AG10803 (cell line): ENCODE measurements at regions not wholly inside any gene's neighbourhood (a gene's known extent, or its start where the extent isn't known, plus 50 kb on each side); places are given as distances from the start of the nearest gene placed in this dataset.

ENCODE experiments used
- DNase-seq: peaks from one replicate; pipeline ENCODE4 v3.0.0; 2010; ENCODE audit warnings: low read depth
- H3K4me3 ChIP-seq: 2 replicates; pipeline ENCODE4 v1.5.1; 2011; ENCODE audit warnings: mild to moderate bottlenecking, low read length, control low read depth
- CTCF ChIP-seq: conservative IDR thresholded peaks from 2 replicates; pipeline ENCODE4 v1.5.1; 2011; ENCODE audit warnings: mild to moderate bottlenecking, low read length, control low read depth, inconsistent platforms

GRCh38 chr7:10079572-10079971 lies 894.1 kb upstream of the PHF14 start:
- no peak for DNase-seq
- no peak overlapping the region for H3K4me3 ChIP-seq
- TF ChIP-seq CTCF: no peak

- no peak for TF ChIP-seq CTCF
- DNase-seq: no peak
These were observed 890.8 kb upstream of the PHF14 start for GRCh38 chr7:10082896-10083295.

GRCh38 chr7:10083766-10084165 lies 889.9 kb upstream of the PHF14 start:
- no peak overlapping the region for H3K4me3 ChIP-seq
- TF ChIP-seq CTCF: no peak
- DNase-seq: no peak

More at GRCh38 chr7:10082896-10083295, 890.8 kb upstream of the PHF14 start:
- H3K4me3 ChIP-seq: no peak overlapping the region

GRCh38 chr7:10085231-10085630 lies 888.4 kb upstream of the PHF14 start:
- DNase-seq: no peak
- no peak for TF ChIP-seq CTCF
- no peak overlapping the region for H3K4me3 ChIP-seq

GRCh38 chr7:10100572-10100971 lies 873.1 kb upstream of the PHF14 start:
- TF ChIP-seq CTCF: no peak
- no peak overlapping the region for H3K4me3 ChIP-seq
- DNase-seq: no peak

- TF ChIP-seq CTCF: no peak
- no peak for DNase-seq
- H3K4me3 ChIP-seq: no peak overlapping the region
These were observed 872.3 kb upstream of the PHF14 start for GRCh38 chr7:10101351-10101750.

GRCh38 chr7:10104292-10104691 lies 869.4 kb upstream of the PHF14 start:
- no peak for TF ChIP-seq CTCF
- no peak for DNase-seq

More at GRCh38 chr7:10104292-10104691, 869.4 kb upstream of the PHF14 start:
- no peak overlapping the region for H3K4me3 ChIP-seq
